HepG2 (cell line): ENCODE measurements at regions not wholly inside any gene's neighbourhood (a gene's known extent, or its start where the extent isn't known, plus 50 kb on each side); places are given as distances from the start of the nearest gene placed in this dataset.

Experiments used
- ASH2L ChIP-seq: fragments of 300-600, 200-600 bp; sonication (generic); IDR thresholded peaks from 2 replicates; pipeline ENCODE4 v1.7.0; 2017; ENCODE audit warnings: low read depth, mild to moderate bottlenecking, moderate library complexity, mixed read lengths, low read length; ENCODE audit not compliant: insufficient read length
- GLI4 ChIP-seq: sonication (generic); formaldehyde crosslinking; IDR thresholded peaks from 2 replicates; pipeline ENCODE4 v1.5.1; 2020; ENCODE audit warnings: missing genetic modification reagents, mild to moderate bottlenecking, moderate library complexity, borderline replicate concordance
- STAT5B ChIP-seq: sonication (generic); formaldehyde crosslinking; IDR thresholded peaks from 2 replicates; pipeline ENCODE4 v1.4.0; 2020; ENCODE audit warnings: missing genetic modification reagents
- YY1 ChIP-seq: IDR thresholded peaks from 2 replicates; pipeline ENCODE4 v1.6.1; 2011; ENCODE audit warnings: low read length, low read depth, moderate library complexity, mild to moderate bottlenecking; ENCODE audit not compliant: insufficient read depth, insufficient replicate concordance
- ZNF136 ChIP-seq: sonication (generic); formaldehyde crosslinking; IDR thresholded peaks from 2 replicates; pipeline ENCODE4 v1.8.1; 2022; ENCODE audit warnings: low read depth, mild to moderate bottlenecking, moderate library complexity, missing genetic modification reagents
- ZNF670 ChIP-seq: sonication (generic); formaldehyde crosslinking; IDR thresholded peaks from 2 replicates; pipeline ENCODE4 v1.8.0; 2022; ENCODE audit warnings: mild to moderate bottlenecking, missing genetic modification reagents, borderline replicate concordance
- ZNF878 ChIP-seq: sonication (generic); formaldehyde crosslinking; IDR thresholded peaks from 2 replicates; pipeline ENCODE4 v1.8.1; 2023; ENCODE audit warnings: mild to moderate bottlenecking, missing genetic modification reagents, moderate library complexity
- TF ChIP-seq, protein P1 (sequence below): sonication (generic); formaldehyde crosslinking; IDR thresholded peaks from 2 replicates; pipeline ENCODE4 v1.4.0; 2020; ENCODE audit warnings: missing genetic modification reagents
- TF ChIP-seq, protein P2 (sequence below): sonication (generic); formaldehyde crosslinking; IDR thresholded peaks from 2 replicates; pipeline ENCODE4 v1.4.0; 2020; ENCODE audit warnings: missing genetic modification reagents
- TF ChIP-seq, protein P3 (sequence below): sonication (generic); formaldehyde crosslinking; IDR thresholded peaks from 2 replicates; pipeline ENCODE4 v1.5.0; 2020; ENCODE audit warnings: mild to moderate bottlenecking, missing genetic modification reagents, moderate library complexity

DNA sequence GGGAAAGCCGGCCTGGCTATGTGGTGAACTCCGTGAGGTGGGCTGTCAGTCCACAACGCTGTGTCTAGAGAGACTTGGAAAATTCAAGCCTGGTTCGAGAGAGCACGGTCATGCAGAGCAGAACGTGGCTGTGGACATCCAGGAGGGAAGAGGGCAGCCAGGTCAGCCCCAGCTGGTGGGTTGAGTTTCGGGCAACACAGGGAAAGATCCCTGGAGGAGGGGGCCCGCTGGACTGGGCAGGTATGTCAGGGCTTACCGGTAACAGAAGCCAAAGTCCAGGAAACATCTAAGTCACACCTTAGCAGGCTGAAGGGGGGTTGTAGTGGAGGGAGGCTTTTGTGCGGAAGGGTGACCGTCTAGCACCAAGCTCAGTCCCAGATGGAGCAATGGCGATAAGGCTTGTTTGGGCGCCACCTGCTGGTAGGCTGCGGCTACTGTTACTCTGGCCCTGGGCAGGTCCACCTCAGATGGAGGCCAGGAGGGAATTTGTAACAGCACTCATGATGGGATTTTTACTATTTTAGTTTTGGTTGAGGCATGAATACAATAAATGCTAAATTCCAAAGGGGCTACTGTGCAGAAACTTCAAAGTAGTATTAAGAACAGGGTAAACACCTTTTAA is 143.3 kb upstream of the ZNF644 start (continued):
- TF ChIP-seq, protein P1, sequence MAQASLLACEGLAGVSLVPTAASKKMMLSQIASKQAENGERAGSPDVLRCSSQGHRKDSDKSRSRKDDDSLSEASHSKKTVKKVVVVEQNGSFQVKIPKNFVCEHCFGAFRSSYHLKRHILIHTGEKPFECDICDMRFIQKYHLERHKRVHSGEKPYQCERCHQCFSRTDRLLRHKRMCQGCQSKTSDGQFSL: no peak
- no peak for TF ChIP-seq ZNF878 (CRISPR knock-in tag)
- TF ChIP-seq, protein P2, sequence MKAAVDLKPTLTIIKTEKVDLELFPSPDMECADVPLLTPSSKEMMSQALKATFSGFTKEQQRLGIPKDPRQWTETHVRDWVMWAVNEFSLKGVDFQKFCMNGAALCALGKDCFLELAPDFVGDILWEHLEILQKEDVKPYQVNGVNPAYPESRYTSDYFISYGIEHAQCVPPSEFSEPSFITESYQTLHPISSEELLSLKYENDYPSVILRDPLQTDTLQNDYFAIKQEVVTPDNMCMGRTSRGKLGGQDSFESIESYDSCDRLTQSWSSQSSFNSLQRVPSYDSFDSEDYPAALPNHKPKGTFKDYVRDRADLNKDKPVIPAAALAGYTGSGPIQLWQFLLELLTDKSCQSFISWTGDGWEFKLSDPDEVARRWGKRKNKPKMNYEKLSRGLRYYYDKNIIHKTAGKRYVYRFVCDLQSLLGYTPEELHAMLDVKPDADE (CRISPR knock-in tag): no peak
- TF ChIP-seq GLI4 (CRISPR knock-in tag): no peak
- no peak for TF ChIP-seq ZNF670 (CRISPR knock-in tag)
- TF ChIP-seq ZNF136: no peak
- no peak for TF ChIP-seq STAT5B (CRISPR knock-in tag)
- TF ChIP-seq, protein P3, sequence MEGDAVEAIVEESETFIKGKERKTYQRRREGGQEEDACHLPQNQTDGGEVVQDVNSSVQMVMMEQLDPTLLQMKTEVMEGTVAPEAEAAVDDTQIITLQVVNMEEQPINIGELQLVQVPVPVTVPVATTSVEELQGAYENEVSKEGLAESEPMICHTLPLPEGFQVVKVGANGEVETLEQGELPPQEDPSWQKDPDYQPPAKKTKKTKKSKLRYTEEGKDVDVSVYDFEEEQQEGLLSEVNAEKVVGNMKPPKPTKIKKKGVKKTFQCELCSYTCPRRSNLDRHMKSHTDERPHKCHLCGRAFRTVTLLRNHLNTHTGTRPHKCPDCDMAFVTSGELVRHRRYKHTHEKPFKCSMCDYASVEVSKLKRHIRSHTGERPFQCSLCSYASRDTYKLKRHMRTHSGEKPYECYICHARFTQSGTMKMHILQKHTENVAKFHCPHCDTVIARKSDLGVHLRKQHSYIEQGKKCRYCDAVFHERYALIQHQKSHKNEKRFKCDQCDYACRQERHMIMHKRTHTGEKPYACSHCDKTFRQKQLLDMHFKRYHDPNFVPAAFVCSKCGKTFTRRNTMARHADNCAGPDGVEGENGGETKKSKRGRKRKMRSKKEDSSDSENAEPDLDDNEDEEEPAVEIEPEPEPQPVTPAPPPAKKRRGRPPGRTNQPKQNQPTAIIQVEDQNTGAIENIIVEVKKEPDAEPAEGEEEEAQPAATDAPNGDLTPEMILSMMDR (CRISPR knock-in tag): peak; percentile 93
- peak; percentile 47 for TF ChIP-seq YY1
- no peak for TF ChIP-seq ASH2L
